GM18870 (cell line): ENCODE measurements at regions not wholly inside any gene's neighbourhood (a gene's known extent, or its start where the extent isn't known, plus 50 kb on each side); places are given as distances from the start of the nearest gene placed in this dataset.
A peak's percentile ranks its signal among the peaks of the same experiment; 100 is the strongest.
"Not testable (repeated sequence)": the region's sequence is repeated elsewhere in the genome, so short reads cannot be mapped to it uniquely, and the experiment has no call there.

ENCODE experiments used
- ATAC-seq: cut with Tn5 transposase; IDR thresholded peaks from one replicate; pipeline ENCODE4 v1.9.1; 2021; ENCODE audit warnings: moderate library complexity; ENCODE audit not compliant: unreplicated experiment

DNA sequence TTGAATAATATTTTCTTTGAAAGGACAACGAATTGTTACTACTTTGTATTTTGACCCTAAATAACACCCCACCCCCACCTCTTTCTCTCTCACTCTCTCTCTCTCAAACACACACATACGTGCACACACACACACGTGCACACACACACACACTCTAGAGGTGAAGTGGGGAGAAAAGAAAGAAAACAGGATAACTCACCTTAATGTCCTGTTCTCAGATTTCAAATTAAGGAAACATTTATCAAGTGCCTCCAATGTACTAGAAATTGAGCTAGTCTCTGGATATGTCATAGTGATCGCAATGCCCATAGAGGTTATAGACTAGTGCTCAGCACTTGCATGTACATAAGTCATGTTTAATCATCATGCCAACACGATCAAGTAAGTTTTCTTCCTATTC lies 1483.6 kb upstream of the SEL1L start:
- ATAC-seq, result no peak

DNA sequence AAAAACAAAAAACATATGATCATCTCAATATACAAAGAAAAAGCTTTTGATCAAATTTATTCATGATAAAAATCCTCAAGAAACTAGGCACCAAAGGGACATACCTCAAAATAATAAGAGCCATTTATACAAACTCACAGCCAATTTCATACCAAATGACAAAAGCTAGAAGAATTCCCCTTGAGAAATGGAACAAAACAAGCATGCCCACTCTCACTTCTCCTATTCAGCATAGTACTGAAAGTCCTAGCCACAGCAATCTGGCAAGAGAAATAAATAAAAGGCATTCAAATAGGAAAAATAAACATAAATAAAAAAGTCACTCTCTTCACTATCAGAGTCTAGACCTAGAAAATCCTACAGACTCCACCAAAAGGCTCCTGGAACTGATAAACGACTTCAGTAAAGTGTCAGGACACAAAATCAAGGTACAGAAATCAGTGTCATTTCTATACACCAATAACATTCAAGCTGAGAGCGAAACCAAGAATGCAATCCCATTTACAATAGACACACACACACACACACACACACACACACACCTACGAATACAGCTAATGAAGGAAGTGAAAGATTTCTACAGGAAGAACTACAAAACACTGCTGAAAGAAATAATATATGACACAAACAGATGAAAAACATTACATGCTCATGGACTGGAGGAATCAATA lies 1486.2 kb upstream of the SEL1L start:
- ATAC-seq, result no peak

DNA sequence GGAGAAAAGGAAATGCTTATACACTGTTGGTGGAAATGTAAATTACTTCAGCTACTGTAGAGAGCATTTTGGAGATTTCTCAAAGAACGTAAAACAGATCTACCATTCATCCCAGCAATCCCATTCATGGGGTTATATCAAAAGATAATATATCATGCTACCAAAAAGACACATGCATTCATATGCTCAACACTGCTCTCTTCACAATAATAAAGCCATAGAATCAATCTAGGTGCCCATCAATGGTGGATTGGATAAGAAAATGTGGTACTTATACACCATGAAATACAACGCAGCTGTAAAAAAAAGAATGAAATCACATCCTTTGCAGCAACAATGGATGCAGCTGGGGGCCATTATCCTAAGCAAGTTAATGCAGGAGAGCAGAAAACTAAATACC lies 1487.7 kb upstream of the SEL1L start:
- ATAC-seq, result no peak

DNA sequence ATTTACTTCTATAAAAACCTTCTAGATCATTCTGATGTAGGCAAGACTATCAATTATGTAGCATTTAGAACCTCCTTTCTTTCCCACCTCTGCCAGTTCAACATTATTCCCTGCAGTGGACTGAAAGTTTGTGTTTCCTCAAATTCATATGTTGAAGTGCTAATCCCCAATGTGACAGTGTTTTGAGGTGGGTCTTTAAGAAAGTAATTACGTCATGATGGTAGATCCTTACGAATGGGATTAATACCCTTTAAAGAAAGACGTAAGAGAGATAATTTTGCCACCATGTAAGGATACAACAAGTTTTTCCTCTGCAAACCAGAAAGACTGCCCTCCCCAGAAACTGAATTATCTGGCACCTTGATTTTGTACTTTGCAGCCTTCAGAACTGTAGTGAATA lies 1489.7 kb upstream of the SEL1L start:
- ATAC-seq, result no peak

DNA sequence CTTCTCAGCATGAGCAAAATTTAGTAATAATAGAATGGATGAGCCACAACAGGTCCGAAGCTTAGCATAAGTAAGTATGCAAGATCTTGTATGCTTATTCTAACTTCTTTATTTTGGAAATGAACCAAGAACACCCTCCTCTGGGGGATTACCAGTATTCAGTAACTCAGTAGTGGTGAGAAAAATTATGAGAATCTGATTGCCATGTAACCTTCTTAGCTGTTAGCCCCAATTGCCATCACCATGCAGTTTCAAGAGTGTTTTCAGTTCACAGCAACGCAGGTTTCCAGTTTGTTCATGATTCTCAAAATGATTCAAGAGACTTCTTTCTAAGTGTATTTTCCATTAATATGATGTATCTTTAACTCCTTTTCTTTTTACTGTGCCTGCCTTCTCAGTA lies 1507.6 kb upstream of the SEL1L start:
- no peak for ATAC-seq

DNA sequence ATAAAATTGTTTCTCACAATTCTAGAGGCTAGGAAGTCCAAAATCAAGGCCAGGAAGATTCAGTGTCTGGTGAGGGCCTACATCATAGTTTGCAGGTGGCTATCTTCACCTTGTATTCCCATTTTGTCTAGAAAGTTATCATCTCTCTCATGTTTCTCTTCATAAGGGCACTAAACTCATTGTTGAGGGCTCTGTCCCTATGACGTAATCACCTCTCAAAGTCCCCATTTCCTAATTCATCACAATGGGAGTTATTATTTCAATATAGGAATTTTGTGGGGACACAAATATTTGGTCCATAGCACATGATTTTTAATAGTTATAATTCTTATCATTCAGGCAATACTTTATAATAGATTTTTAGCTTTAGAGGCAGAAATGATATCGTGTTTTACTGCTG lies 1509.2 kb upstream of the SEL1L start:
- ATAC-seq, result no peak

DNA sequence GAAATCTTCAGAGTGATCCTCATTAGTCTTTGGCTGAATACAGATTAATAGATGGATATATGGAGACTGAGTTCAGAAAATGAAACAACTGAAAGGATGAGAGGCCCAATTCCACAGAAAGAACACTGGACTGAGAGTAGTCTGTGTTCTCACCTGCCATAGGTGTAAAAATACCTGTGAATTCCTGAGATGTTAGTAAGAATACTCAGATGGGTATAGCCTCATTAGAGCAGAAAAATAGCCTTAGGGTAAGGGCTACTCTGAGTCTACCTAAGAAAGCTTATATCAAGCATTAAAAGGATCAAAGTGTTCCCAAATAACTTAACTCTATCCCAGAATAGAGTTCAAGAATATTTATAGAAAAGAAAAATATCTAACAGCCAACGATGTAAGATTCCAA lies 1510.3 kb upstream of the SEL1L start:
- no peak for ATAC-seq

DNA sequence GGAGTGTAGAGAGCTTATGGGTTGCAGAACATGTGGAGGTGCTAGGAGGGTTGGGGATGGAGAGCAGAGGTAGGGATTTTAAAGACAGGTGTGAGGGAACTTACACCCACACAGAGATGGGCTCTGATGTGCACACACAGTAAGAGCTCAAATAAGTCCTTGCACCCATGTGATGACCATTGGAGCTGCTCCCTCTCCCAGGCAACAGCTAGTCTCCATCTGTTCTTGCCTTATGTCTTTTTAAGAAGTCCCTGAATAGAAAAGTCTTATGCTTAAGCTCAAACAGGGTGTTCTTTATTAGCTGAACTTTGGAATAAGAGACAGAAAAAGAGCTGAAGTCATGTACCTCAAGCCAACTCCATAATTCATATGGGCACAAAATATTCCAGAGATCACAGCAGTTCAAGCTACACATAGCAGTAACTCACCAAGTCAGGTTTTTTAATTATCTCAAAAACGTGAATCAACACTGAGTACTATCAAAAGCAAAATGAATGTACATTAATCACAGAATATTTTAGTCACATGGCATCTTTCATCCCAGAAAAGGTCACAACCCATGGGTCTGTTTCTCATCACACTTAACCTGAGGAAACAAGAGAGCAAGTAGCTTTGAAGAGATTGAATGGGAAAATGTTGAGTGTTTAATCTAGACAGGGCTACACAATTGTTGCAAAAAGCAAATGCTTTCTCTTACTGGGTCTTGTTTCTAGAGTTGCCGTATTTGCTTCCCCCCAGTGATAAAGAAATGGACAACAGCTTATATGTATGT lies 1513.6 kb upstream of the SEL1L start:
- ATAC-seq, result no peak

DNA sequence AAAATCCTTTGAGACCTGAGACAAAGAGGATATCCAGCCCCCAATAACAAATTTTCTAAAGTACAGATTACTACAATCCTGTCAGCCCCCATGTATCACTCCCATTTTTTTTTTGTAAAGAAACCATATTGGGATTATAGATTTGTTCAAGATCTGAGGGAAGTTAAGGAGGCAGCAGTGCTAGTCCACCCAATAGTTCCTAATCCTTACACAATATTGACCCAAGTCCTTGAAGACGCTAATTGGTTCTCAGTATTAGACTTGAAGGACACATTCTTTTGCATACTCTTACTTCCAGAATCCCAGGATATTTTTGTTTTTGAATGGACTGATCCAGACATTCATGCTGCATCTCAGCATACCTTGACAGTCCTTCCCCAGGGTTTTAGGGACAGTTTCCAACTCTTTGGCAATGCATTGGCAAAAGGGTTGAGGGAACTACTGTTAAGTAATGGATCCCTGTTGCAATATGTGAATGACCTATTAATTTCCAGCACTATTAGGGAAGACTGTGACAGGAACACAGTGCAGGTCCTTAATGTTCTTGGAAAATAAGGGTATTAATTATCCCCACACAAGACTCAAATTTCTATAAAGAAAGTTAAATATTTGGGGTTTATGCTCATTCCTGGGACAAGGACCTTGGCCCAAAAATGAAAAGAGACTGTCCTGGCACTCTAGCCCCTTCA lies 1519.5 kb upstream of the SEL1L start:
- ATAC-seq, result no peak

DNA sequence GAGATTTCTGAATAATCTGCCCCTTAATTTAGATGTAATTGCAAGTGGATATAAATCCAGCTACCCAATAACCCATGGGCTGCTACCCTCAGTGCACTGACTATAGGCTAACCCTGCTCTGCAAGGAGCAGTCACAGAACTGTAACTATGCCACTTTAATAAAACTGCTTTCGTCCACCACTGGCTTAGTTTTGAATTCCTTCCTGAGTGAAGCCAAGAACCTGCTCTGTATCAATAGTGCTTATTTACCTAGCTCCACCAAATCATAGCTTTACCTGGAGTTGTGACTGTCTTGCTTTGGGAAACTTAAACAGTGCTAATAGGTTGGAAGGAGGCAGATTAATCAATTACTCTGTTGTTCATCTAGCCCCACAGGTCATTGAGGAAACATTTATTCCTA lies 1524.4 kb upstream of the SEL1L start:
- no peak for ATAC-seq

DNA sequence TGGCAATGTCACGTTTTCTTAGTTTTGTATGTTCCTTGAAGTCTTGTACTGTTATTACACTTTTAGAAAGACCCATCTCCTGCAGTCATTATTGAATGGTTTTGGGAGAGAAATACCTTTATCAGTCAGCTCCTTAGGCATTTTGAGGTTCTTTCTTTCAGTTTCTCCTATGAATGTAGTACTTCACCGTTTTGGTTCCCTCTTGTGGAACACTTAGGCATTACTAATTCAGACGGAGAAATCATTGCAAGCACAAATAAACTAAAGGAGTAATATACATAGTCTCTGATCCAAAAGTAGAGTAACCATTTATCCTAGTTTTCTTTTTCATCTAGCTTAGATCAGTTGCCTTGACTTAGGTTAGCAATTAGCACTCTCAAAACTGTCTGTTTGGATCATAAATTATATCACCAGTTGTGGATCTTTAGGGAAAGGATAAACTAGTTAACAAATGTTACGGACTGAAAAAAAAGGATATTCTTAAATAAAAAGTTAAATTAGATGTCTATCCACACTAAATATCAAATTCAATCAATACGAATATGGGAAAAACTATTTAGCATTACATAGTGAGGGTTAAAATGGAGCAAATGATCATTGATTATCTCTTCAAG lies 1538.3 kb upstream of the SEL1L start:
- peak; percentile 79 for ATAC-seq

DNA sequence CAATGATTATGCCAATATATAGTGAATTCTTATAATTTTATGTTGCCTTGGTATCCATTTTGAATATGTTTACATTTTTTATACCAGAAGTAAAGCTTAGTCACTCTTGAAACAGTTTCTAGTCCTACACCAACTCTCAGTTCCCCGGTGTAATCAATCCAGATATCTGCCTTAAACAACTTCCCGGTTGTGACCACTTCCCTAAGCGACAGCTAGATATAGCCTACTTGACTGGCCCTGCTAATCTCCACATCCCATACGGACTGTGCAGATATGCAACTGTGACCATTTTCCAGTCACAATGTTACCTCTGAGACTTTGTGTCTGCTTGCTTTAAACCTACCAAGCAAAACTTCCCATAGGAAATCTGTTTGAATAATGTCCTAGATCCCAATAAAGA lies 1551.5 kb upstream of the SEL1L start:
- no peak for ATAC-seq

DNA sequence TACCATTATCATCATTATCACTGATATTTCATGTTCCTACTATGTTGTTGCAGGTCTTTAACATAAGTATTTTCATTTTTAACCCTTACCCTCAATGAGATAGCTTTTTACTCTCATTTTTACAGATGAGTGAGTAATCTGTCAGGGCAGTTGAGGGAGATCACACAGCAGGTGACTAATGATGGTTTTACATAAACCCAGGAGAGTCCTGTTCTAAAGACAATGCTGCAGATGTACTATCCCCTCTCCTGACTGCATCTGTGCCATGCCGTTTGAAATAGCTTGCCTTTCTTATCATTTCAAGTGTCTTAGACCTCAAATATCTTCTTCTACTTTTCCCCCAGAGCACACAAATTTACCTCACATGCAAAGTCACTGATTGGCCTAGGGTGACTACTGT lies 1552.1 kb upstream of the SEL1L start:
- no peak for ATAC-seq

DNA sequence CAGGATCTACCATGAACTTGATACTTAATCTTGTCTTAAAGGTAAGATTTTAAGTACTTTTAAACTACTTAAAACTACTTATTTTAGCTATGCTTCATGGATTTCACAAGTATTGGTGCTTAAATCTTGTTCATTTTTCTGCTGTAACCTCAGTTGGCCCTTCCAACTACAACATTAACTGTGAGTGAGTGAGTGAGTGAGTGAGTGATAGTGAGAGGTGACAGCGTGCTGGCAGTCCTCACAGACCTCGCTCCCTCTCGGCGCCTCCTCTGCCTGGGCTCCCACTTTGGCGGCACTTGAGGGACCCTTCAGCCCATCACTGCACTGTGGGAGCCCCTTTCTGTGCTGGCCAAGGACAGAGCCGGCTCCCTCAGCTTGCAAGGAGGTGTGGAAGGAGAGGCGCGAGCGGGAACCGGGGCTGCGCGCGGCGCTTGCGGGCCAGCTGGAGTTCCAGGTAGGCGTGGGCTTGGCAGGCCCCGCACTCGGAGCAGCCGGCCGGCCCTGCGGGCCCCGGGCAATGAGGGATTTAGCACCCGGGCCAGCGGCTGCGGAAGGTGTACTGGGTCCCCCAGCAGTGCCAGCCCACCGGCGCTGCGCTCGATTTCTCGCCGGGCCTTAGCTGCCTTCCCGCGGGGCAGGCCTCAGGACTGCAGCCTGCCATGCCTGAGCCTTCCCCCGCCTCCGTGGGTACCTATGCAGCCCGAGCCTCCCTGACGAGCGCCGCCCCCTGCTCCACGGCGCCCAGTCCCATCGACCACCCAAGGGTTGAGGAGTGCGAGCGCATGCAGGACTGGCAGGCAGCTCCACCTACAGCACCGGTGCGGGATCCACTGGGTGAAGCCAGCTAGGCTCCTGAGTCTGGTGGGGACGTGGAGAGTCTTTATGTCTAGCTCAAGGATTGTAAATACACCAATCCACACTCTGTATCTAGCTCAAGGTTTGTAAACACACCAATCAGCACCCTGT lies 1558.6 kb upstream of the SEL1L start:
- not testable (repeated sequence) for ATAC-seq

DNA sequence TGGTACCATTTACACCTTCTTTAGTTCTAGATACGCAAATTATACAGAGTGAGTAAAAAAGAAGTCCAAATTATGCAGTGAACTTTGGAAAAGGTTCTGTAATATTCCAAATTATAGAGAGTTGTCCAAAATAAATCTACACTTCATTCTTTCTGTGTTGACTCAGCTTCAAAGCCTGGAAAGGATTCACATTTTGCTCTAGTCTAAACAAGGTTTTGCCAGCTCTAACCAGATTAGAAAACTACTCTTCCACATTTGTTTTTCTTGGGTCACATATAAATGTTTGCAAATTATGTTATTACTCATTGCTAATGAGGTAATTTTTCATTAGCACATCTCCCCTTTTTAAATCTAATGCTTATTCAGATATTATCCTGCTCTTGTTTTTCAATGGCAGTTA lies 1562.4 kb upstream of the SEL1L start:
- no peak for ATAC-seq

DNA sequence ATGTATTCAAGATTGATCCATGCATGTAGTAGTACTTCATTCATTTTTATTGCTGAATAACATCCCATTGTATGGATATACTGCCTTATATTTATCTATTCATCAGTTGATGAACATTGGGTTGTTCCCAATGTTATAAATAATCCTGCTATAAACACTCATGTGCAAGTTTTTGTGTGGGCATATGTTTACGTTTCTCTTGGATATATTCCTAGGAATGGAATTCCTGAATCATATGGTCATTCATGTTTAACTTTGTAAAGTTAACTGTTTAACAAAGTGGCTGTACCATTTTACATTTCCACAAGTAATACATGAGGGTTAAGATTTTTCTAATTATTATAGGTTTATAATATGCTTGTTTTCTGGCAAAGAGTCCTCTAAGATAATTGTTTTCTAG lies 1568.2 kb upstream of the SEL1L start:
- ATAC-seq, result no peak

DNA sequence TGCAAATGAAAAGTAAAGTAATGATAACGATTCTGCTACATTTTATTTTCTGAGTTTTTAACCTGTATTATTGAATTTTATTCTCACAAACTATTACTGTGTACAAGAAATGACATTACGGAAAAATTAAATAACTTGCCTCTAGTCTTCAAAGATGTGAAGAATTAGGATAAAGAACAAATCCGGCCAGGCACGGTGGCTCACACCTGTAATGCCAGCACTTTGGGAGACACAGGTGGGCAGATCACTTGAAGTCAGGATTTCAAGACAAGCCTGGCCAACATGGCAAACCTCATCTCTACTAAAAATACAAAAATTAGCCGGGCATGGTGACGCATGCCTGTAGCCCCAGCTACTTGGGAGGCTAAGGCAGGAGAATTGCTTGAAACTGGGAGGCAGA lies 1584.4 kb upstream of the SEL1L start:
- no peak for ATAC-seq

DNA sequence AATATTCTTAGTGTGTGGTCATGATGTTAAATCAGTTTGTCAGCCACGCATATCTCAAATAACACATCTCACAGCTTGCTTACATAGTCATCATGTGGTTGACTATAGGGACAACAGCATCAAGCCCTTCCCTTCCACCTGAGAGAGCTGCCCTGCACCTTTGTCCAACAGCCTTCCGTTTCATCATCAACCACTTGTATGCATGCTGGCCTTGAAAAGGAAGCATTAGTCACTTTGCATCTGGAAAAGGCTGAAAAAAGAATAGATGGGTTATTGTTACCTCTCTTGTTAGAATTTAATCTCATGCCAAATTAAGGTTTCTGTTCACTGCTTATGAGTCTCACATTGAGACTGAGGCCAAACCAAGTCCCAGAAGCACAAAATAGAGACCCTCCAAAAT lies 1586.5 kb upstream of the SEL1L start:
- no peak for ATAC-seq

DNA sequence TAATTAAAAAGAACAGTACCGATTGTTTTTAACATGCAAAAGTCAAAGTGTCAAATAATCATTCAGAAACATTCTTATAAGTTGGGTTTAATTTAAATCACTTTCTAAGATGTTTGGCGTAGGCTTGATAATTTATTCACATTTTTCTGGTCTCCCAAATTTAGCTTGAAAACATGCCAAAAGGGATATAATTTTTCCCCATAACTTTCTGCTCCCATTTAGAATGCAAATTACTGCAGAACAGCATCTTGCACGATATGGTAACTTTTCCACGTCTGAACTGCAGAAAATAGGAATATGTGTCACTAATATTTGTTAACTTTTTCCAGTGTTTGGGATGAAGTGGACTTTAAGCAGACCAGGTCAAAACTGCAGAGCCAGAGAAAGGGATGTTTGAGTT lies 1592.4 kb upstream of the SEL1L start:
- ATAC-seq, result no peak

DNA sequence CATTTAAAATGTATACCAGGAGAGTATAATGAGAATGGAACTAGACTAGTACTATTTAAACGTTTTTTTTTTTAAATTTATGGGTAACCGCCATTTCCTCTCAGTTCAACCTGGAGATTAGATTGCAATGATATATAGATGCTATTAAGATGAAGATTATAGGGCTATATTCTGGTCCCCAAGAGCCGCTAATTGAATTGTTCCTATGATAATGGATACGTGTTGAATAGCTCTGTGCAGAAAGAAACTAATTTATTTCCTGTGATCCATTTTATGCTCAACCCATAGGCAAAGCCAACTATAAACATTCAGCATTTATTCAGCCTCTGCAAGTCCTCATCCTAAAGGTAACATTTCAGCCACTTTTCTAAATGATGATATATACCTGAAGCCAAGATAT lies 1595.1 kb upstream of the SEL1L start:
- ATAC-seq, result no peak

DNA sequence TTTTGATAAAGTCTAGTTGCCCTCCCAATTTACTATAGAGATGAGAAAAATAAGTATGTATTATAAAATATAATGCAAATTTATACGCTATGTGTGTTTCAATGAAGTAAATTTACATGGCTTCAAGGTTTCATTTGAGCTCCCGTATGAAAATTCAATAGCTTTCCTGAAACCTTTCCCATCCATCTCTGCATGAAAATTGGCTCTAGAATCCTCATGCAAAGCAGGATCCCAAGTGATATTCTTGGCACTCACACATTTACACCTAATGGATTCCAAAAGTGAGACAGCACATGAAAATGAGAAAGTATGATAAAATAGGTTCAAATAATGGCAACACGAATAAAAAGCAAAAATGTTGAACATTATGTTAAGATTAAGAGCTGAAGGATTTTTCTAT lies 1595.8 kb upstream of the SEL1L start:
- no peak for ATAC-seq
